ENCODE measurements at regions not wholly inside any gene's neighbourhood (a gene's known extent, or its start where the extent isn't known, plus 50 kb on each side); places are given as distances from the start of the nearest gene placed in this dataset.
"Not testable (repeated sequence)": the region's sequence is repeated elsewhere in the genome, so short reads cannot be mapped to it uniquely, and the experiment has no call there.

DNA sequence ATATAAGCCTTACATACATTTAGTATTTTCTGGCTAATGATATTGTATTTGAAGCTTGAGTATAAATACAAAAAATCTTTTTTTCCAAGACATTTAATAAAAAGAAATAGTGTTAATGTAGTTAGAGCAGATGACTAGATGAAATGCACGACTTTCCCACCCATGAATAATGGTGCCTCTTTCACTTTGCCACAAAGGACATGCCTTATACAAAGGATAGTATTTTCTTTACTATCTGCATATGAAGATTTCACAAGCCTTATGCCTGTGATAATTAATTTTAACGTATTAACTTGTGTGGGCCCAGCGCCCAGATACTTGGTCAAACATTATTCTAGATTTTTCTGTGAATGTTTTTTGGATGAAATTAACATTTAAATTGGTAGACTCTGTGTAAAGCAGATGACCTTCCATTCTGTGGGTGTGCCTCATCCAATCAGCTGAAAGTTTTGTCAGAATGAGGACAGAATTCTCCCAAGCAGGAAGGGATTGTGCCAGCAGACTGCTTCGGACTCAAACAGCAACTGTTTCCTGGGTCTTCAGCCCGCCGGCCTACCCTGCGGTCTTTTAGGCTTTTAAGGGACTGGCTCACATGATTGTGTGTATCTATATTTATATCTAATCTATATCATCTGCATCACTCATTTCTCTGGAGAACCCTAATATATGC is 115.4 kb downstream of the USP22 start:
- no peaks in the 10 kb centered on the region for H3K4me1 ChIP-seq (ENCODE audit: low read depth)
- intact Hi-C loops (cut with DNase I, micrococcal nuclease): no loop called here
- ATAC-seq (no peak), DNase-seq (no peak)
- H3K9me3 ChIP-seq: no peaks in the 10 kb centered on the region
- H3K36me3 ChIP-seq (ENCODE audit: low read depth): no peaks in the 10 kb centered on the region
- no peak overlapping the region for H3K4me3 ChIP-seq
- no peak for TF ChIP-seq CTCF (IDR thresholded peaks at IDR 0.05)

DNA sequence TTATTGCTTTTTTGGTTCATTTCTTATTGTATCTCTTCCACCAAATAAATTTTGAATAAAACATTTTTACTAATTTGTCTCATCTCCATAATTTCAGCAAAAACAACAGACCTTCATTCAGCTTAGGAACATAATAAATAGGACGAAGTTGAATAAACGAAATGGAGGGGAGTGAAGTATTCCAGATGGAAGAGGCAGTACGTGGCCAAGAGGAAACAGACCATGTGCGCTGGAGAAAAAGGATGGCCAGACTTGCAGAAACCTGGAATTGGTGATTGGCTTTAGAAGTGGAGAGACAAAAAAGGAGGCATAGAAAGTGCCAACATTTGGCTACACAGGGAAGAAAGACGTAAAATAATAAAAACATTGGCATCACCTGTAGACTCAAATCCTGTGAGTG is 113.5 kb downstream of the USP22 start:
- DNase-seq (no peak), ATAC-seq (no peak)
- no peaks in the 10 kb centered on the region for H3K9me3 ChIP-seq
- no peak overlapping the region for H3K4me3 ChIP-seq
- no peak for TF ChIP-seq CTCF (IDR thresholded peaks at IDR 0.05)
- H3K4me1 ChIP-seq (ENCODE audit: low read depth): no peaks in the 10 kb centered on the region
- intact Hi-C loops (cut with DNase I, micrococcal nuclease): no loop called here
- no peaks in the 10 kb centered on the region for H3K36me3 ChIP-seq (ENCODE audit: low read depth)

DNA sequence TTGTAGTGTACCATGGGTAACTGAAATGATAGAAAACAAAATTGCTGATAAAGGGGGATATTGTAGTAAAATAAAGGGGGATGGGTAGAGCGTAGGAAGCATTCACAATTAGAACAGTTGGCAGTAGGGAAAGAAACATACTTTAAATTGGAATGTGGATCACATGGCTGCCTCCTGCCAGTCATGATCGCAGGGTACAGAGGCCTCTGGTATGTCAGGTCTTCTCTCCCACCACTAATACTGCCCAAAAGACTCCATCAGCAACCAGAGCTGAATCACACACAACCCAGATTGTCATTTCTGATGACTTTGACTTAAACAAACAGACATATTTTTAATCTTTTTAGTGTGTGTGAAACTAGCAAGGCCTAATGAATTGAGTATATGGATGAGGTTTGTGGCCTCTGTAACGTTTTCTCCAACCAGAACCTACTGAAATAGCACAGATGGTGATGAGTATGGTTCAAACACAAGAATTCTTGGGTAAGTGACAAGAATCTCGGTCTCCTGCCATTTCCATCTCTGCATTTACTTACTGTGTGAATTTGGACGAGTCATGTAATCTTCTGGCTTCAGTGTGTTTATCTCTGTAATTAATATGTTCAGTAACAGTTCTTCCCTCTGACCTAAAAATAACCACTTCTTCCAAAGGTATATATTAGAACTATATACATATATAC is 112.6 kb downstream of the USP22 start:
- intact Hi-C loops (cut with DNase I, micrococcal nuclease): no loop called here

DNA sequence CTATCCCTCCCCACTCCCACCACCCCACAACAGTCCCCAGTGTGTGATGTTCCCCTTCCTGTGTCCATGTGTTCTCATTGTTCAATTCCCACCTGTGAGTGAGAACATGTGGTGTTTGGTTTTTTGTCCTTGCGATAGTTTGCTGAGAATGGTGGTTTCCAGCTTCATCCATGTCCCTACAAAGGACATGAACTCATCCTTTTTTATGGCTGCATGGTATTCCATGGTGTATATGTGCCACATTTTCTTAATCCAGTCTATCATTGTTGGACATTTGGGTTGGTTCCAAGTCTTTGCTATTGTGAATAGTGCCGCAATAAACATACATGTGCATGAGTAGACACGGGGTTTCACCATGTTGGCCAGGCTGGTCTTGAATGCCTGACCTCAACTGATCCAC is 109.8 kb downstream of the USP22 start:
- H3K9me3 ChIP-seq; H3K4me1 ChIP-seq (ENCODE audit: low read depth); H3K36me3 ChIP-seq (ENCODE audit: low read depth); H3K4me3 ChIP-seq; intact Hi-C loops (cut with DNase I, micrococcal nuclease); DNase-seq; ATAC-seq: not testable (repeated sequence)

More for the DNA sequence above, 112.6 kb downstream of the USP22 start:
- no peaks in the 10 kb centered on the region for H3K4me1 ChIP-seq (ENCODE audit: low read depth)
- H3K36me3 ChIP-seq (ENCODE audit: low read depth): no peaks in the 10 kb centered on the region
- no peaks in the 10 kb centered on the region for H3K9me3 ChIP-seq
- no peak for DNase-seq
- no peak for TF ChIP-seq CTCF (IDR thresholded peaks at IDR 0.05)
- no peak for ATAC-seq
- H3K4me3 ChIP-seq: no peak overlapping the region

DNA sequence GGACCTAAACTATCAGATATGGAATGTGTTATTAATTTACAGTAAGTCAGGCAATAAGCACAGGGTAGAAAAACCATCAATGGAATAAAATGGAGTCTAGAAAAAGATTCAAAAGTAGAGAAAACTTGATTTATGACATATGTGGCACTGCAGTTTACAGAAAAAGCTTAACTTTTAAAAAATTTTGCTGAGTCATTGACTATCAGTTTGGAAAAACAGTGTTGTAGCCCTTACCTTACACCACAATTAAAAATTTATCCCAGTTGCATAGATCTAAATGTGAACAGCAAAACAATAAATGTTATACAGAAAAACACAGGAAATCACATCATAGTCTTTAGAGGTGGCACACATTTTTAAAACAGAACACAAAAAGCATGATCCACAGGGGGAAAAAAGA is 108.5 kb downstream of the USP22 start:
- H3K36me3 ChIP-seq (ENCODE audit: low read depth): no peaks in the 10 kb centered on the region
- no peak for TF ChIP-seq CTCF (IDR thresholded peaks at IDR 0.05)
- intact Hi-C loops (cut with DNase I, micrococcal nuclease): no loop called here
- no peaks in the 10 kb centered on the region for H3K4me1 ChIP-seq (ENCODE audit: low read depth)
- no peak overlapping the region for H3K4me3 ChIP-seq
- DNase-seq (no peak), ATAC-seq (no peak)
- no peaks in the 10 kb centered on the region for H3K9me3 ChIP-seq

DNA sequence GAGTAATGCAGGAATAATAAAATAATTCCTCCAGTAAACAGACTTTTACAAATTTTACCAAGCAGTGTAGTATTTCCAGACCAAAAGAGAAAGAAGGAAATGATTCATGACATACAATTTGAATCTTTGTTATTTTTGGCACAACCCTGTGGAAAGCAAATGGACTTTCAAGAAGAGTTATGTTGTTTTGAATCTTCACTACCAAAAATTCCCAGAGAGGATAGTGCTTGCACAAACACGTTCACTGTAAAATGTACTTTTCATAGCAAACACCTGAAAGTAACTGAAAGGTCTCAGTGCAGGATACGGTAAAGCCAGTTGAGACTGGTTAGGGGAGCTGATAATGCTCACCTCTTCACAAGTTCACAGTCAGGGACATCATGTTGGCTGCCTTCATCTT is 107.1 kb downstream of the USP22 start:
- DNase-seq (no peak), ATAC-seq (no peak)
- intact Hi-C loops (cut with DNase I, micrococcal nuclease): no loop called here
- Histone ChIP-seq H3K36me3 (ENCODE audit: low read depth) (no peaks in the 10 kb centered on the region), H3K4me3 (no peak overlapping the region), H3K9me3 (no peaks in the 10 kb centered on the region), H3K4me1 (ENCODE audit: low read depth) (no peaks in the 10 kb centered on the region)
- TF ChIP-seq CTCF (IDR thresholded peaks at IDR 0.05): no peak
